BLaER1 (cell line): ENCODE measurements at regions not wholly inside any gene's neighbourhood (a gene's known extent, or its start where the extent isn't known, plus 50 kb on each side); places are given as distances from the start of the nearest gene placed in this dataset.
A peak's percentile ranks its signal among the peaks of the same experiment; 100 is the strongest.

Experiments used
- H3K27ac ChIP-seq: shearing (Covaris generic); formaldehyde crosslinking; 2 replicates; pipeline ENCODE4 v1.8.1; 2022
- H3K27me3 ChIP-seq: shearing (Covaris generic); formaldehyde crosslinking; 2 replicates; pipeline ENCODE4 v1.8.1; 2022
- H3K36me3 ChIP-seq: shearing (Covaris generic); formaldehyde crosslinking; 2 replicates; pipeline ENCODE4 v1.8.1; 2022
- H3K4me1 ChIP-seq: shearing (Covaris generic); formaldehyde crosslinking; 2 replicates; pipeline ENCODE4 v1.8.1; 2022
- H3K4me2 ChIP-seq: shearing (Covaris generic); formaldehyde crosslinking; 2 replicates; pipeline ENCODE4 v1.8.1; 2022
- H3K4me3 ChIP-seq: shearing (Covaris generic); formaldehyde crosslinking; 2 replicates; pipeline ENCODE4 v1.8.1; 2022
- H3K9ac ChIP-seq: shearing (Covaris generic); formaldehyde crosslinking; 2 replicates; pipeline ENCODE4 v1.8.1; 2022
- H3K9me3 ChIP-seq: shearing (Covaris generic); formaldehyde crosslinking; 2 replicates; pipeline ENCODE4 v1.8.1; 2022
- H4K20me1 ChIP-seq: shearing (Covaris generic); formaldehyde crosslinking; 2 replicates; pipeline ENCODE4 v1.8.1; 2022
- Cebpa-rat ChIP-seq: shearing (Covaris generic); IDR thresholded peaks from 2 replicates; pipeline ENCODE4 v1.8.1; 2022

GRCh38 chr6:44007818-44008621 is 119.2 kb downstream of the MRPL14 start:
- H3K27me3 ChIP-seq = peaks cover 19% of the 10 kb centered on the region
- H3K4me3 ChIP-seq = no peak overlapping the region
- peak overlapping the region; percentile 1; the same call in 1 of the 2 replicates for H3K4me2 ChIP-seq
- H3K36me3 ChIP-seq = no peaks in the 10 kb centered on the region
- peaks cover 17% of the 10 kb centered on the region for H4K20me1 ChIP-seq
- no peak overlapping the region for H3K27ac ChIP-seq
- no peak for TF ChIP-seq Cebpa-rat
- peaks cover 37% of the 10 kb centered on the region for H3K4me1 ChIP-seq
- no peak overlapping the region for H3K9ac ChIP-seq
- H3K9me3 ChIP-seq = no peaks in the 10 kb centered on the region

GRCh38 chr6:44006872-44007303 is 120.4 kb downstream of the MRPL14 start:
- Histone ChIP-seq H3K4me2 (peak overlapping the region; percentile 31; the same call in 1 of the 2 replicates), H3K4me1 (peaks cover 44% of the 10 kb centered on the region), H3K27me3 (peaks cover 30% of the 10 kb centered on the region), H4K20me1 (peaks cover 18% of the 10 kb centered on the region), H3K27ac (no peak overlapping the region), H3K4me3 (no peak overlapping the region), H3K9ac (no peak overlapping the region), H3K36me3 (no peaks in the 10 kb centered on the region), H3K9me3 (no peaks in the 10 kb centered on the region)
- no peak for TF ChIP-seq Cebpa-rat

- Histone ChIP-seq H3K4me1 (peaks cover 44% of the 10 kb centered on the region), H3K9me3 (no peaks in the 10 kb centered on the region), H3K4me2 (peak overlapping the region; percentile 55), H3K36me3 (no peaks in the 10 kb centered on the region), H3K27me3 (peaks cover 35% of the 10 kb centered on the region), H3K9ac (no peak overlapping the region), H3K27ac (no peak overlapping the region), H4K20me1 (peaks cover 18% of the 10 kb centered on the region), H3K4me3 (no peak overlapping the region)
- TF ChIP-seq Cebpa-rat = no peak
Observed at GRCh38 chr6:44006123-44006871, 121.0 kb downstream of the MRPL14 start.

- H3K27ac ChIP-seq = no peak overlapping the region
- H3K9ac ChIP-seq = no peak overlapping the region
- TF ChIP-seq Cebpa-rat = no peak
- H4K20me1 ChIP-seq = peaks cover 18% of the 10 kb centered on the region
- H3K36me3 ChIP-seq = no peaks in the 10 kb centered on the region
- peaks cover 51% of the 10 kb centered on the region for H3K4me1 ChIP-seq
- peaks cover 35% of the 10 kb centered on the region for H3K27me3 ChIP-seq
- no peak overlapping the region for H3K4me3 ChIP-seq
- H3K4me2 ChIP-seq = peak overlapping the region; percentile 55
- no peaks in the 10 kb centered on the region for H3K9me3 ChIP-seq
Observed at GRCh38 chr6:44005507-44005903, 121.7 kb downstream of the MRPL14 start.

GRCh38 chr6:44004625-44005506 is 122.4 kb downstream of the MRPL14 start:
- H3K9ac ChIP-seq = no peak overlapping the region
- peaks cover 18% of the 10 kb centered on the region for H4K20me1 ChIP-seq
- H3K36me3 ChIP-seq = no peaks in the 10 kb centered on the region
- no peak for TF ChIP-seq Cebpa-rat
- H3K4me1 ChIP-seq = peaks cover 58% of the 10 kb centered on the region
- peak overlapping the region; percentile 55 for H3K4me2 ChIP-seq
- H3K27ac ChIP-seq = no peak overlapping the region
- no peaks in the 10 kb centered on the region for H3K9me3 ChIP-seq
- H3K4me3 ChIP-seq = no peak overlapping the region
- peaks cover 35% of the 10 kb centered on the region for H3K27me3 ChIP-seq

GRCh38 chr6:44004136-44004535 is 123.1 kb downstream of the MRPL14 start:
- H3K4me2 ChIP-seq = no peak overlapping the region

GRCh38 chr6:44003345-44004061 is 123.7 kb downstream of the MRPL14 start:
- Histone ChIP-seq H3K9me3 (no peaks in the 10 kb centered on the region; the same call in 1 of the 2 replicates), H3K36me3 (no peaks in the 10 kb centered on the region), H3K27me3 (peaks cover 35% of the 10 kb centered on the region), H4K20me1 (peaks cover 18% of the 10 kb centered on the region), H3K27ac (no peak overlapping the region), H3K9ac (no peak overlapping the region; the same call in 1 of the 2 replicates), H3K4me3 (peak overlapping the region; percentile 67), H3K4me1 (peaks cover 60% of the 10 kb centered on the region), H3K4me2 (peak overlapping the region; percentile 95)
- TF ChIP-seq Cebpa-rat = no peak

More at GRCh38 chr6:44004136-44004535, 123.1 kb downstream of the MRPL14 start:
- H3K4me3 ChIP-seq = no peak overlapping the region
- no peak overlapping the region for H3K27ac ChIP-seq
- peaks cover 35% of the 10 kb centered on the region for H3K27me3 ChIP-seq
- H4K20me1 ChIP-seq = peaks cover 18% of the 10 kb centered on the region
- H3K36me3 ChIP-seq = no peaks in the 10 kb centered on the region
- H3K4me1 ChIP-seq = peaks cover 60% of the 10 kb centered on the region
- TF ChIP-seq Cebpa-rat = no peak
- H3K9ac ChIP-seq = no peak overlapping the region
- H3K9me3 ChIP-seq = no peaks in the 10 kb centered on the region; the same call in 1 of the 2 replicates

GRCh38 chr6:44002593-44003344 is 124.5 kb downstream of the MRPL14 start:
- Histone ChIP-seq H3K27ac (no peak overlapping the region), H3K4me3 (peak overlapping the region; percentile 67), H3K27me3 (peaks cover 35% of the 10 kb centered on the region), H3K9ac (peak overlapping the region; percentile 50; the same call in 1 of the 2 replicates), H3K9me3 (no peaks in the 10 kb centered on the region; the same call in 1 of the 2 replicates), H4K20me1 (peaks cover 18% of the 10 kb centered on the region), H3K4me1 (peaks cover 60% of the 10 kb centered on the region), H3K36me3 (no peaks in the 10 kb centered on the region), H3K4me2 (peak overlapping the region; percentile 95)
- TF ChIP-seq Cebpa-rat = no peak
